ENCODE measurements at regions not wholly inside any gene's neighbourhood (a gene's known extent, or its start where the extent isn't known, plus 50 kb on each side); places are given as distances from the start of the nearest gene placed in this dataset.

GRCh38 chr7:110564246-110564645 lies 526.7 kb upstream of the LRRN3 start:
- TF ChIP-seq, protein P1, sequence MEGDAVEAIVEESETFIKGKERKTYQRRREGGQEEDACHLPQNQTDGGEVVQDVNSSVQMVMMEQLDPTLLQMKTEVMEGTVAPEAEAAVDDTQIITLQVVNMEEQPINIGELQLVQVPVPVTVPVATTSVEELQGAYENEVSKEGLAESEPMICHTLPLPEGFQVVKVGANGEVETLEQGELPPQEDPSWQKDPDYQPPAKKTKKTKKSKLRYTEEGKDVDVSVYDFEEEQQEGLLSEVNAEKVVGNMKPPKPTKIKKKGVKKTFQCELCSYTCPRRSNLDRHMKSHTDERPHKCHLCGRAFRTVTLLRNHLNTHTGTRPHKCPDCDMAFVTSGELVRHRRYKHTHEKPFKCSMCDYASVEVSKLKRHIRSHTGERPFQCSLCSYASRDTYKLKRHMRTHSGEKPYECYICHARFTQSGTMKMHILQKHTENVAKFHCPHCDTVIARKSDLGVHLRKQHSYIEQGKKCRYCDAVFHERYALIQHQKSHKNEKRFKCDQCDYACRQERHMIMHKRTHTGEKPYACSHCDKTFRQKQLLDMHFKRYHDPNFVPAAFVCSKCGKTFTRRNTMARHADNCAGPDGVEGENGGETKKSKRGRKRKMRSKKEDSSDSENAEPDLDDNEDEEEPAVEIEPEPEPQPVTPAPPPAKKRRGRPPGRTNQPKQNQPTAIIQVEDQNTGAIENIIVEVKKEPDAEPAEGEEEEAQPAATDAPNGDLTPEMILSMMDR (IDR thresholded peaks at IDR 0.05; ENCODE audit: insufficient read depth, low read length, poor library complexity, severe bottlenecking), result no peak
- H3K36me3 ChIP-seq (ENCODE audit: control insufficient read depth, insufficient read depth, low read length), result no peaks in the 10 kb centered on the region
- H3K27me3 ChIP-seq (replicated peaks; ENCODE audit: control insufficient read depth, insufficient read depth, low read length), result no peaks in the 10 kb centered on the region
- no peak overlapping the region for H3K4me3 ChIP-seq (replicated peaks; ENCODE audit: low read depth, low read length)
- no peak for DNase-seq (ENCODE audit: extremely low read depth, insufficient read length)

GRCh38 chr7:110568388-110568787 lies 522.5 kb upstream of the LRRN3 start:
- no peaks in the 10 kb centered on the region for H3K36me3 ChIP-seq (ENCODE audit: control insufficient read depth, insufficient read depth, low read length)
- TF ChIP-seq, protein P1 (IDR thresholded peaks at IDR 0.05; ENCODE audit: insufficient read depth, low read length, poor library complexity, severe bottlenecking), result no peak
- H3K4me3 ChIP-seq (replicated peaks; ENCODE audit: low read depth, low read length), result no peak overlapping the region
- H3K27me3 ChIP-seq (replicated peaks; ENCODE audit: control insufficient read depth, insufficient read depth, low read length), result no peaks in the 10 kb centered on the region
- DNase-seq (ENCODE audit: extremely low read depth, insufficient read length), result no peak

GRCh38 chr7:110568932-110569331 lies 522.0 kb upstream of the LRRN3 start:
- H3K4me3 ChIP-seq (replicated peaks; ENCODE audit: low read depth, low read length), result no peak overlapping the region
- TF ChIP-seq, protein P1 (IDR thresholded peaks at IDR 0.05; ENCODE audit: insufficient read depth, low read length, poor library complexity, severe bottlenecking), result no peak
- H3K36me3 ChIP-seq (ENCODE audit: control insufficient read depth, insufficient read depth, low read length), result no peaks in the 10 kb centered on the region
- no peaks in the 10 kb centered on the region for H3K27me3 ChIP-seq (replicated peaks; ENCODE audit: control insufficient read depth, insufficient read depth, low read length)
- DNase-seq (ENCODE audit: extremely low read depth, insufficient read length), result no peak

- TF ChIP-seq, protein P1 (IDR thresholded peaks at IDR 0.05; ENCODE audit: insufficient read depth, low read length, poor library complexity, severe bottlenecking), result no peak
- H3K36me3 ChIP-seq (ENCODE audit: control insufficient read depth, insufficient read depth, low read length), result no peaks in the 10 kb centered on the region
- DNase-seq (ENCODE audit: extremely low read depth, insufficient read length), result no peak
- no peaks in the 10 kb centered on the region for H3K27me3 ChIP-seq (replicated peaks; ENCODE audit: control insufficient read depth, insufficient read depth, low read length)
- H3K4me3 ChIP-seq (replicated peaks; ENCODE audit: low read depth, low read length), result no peak overlapping the region
Measured at GRCh38 chr7:110569486-110570205, 521.3 kb upstream of the LRRN3 start.

GRCh38 chr7:110573862-110574528 lies 516.9 kb upstream of the LRRN3 start:
- no peak for DNase-seq (ENCODE audit: extremely low read depth, insufficient read length)
- no peak overlapping the region for H3K4me3 ChIP-seq (replicated peaks; ENCODE audit: low read depth, low read length)
- no peaks in the 10 kb centered on the region for H3K27me3 ChIP-seq (replicated peaks; ENCODE audit: control insufficient read depth, insufficient read depth, low read length)
- no peaks in the 10 kb centered on the region for H3K36me3 ChIP-seq (ENCODE audit: control insufficient read depth, insufficient read depth, low read length)
- TF ChIP-seq, protein P1 (IDR thresholded peaks at IDR 0.05; ENCODE audit: insufficient read depth, low read length, poor library complexity, severe bottlenecking), result no peak
